G401.6 (cell line): ENCODE measurements at regions not wholly inside any gene's neighbourhood (a gene's known extent, or its start where the extent isn't known, plus 50 kb on each side); places are given as distances from the start of the nearest gene placed in this dataset.
A peak's percentile ranks its signal among the peaks of the same experiment; 100 is the strongest.
"Not testable (repeated sequence)": the region's sequence is repeated elsewhere in the genome, so short reads cannot be mapped to it uniquely, and the experiment has no call there.

ENCODE experiments used
- FAIRE-seq: peaks from 2 replicates; lab custom pipeline; 2012; peaks lifted over from hg19 to GRCh38; lab: Jason Lieb, UNC

DNA sequence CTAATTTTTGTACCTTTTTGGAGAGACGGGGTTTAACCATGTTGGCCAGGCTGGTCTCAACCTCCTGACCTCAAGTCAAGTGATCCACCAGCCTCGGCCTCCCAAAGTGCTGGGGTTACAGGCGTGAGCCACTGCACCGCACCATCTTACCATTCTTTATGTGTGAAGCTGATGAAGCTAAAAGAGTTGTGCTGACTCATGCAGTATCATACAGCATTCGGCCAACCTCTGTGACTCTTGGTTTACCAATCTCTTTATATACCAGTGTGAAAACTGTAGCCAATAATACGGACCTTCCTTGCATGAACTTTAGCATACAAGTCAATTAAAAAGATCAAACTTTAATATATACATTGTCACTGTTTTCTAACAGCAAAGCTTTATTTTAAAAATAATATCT lies 878.2 kb upstream of the MBL2 start:
- no peak for FAIRE-seq

GRCh38 chr10:53647221-53647620 lies 874.6 kb upstream of the MBL2 start:
- FAIRE-seq, result not testable (repeated sequence)

DNA sequence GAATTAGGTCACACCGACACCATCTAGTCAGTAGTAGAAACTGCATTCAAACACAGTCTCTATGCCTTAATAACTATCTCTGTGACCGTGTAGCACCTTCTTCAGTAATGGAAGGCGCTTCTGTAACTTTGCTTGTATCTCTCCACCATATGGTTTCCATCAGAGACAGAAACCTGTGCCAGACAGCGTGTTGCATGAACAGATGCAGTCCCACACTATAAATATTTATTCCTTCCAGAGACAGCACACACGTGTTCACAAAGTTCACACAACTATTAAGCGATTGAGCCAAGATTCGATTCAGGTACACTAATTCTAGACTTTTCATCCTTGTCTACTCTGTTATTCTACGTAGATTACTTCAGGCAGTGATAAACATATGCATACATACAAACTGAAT lies 873.9 kb upstream of the MBL2 start:
- FAIRE-seq, result no peak

DNA sequence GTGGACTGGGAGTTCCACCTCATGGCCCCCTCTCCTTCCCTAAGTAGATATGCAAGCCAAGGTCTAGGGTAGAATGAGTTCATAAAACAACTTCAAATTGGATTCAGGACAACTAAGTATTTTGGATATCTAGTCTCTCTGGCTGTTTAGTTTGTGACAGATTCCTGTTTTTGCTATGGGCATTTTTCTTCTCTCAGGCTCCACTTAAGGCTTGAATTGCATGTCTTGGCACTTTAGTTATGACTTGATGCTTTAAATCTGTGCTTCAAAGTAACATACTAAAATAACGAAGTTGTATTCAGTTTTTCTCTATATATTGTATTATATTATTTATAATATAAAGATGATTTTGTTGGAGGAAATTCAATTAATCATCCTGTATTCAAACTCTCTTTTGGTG lies 873.4 kb upstream of the MBL2 start:
- FAIRE-seq, result no peak

DNA sequence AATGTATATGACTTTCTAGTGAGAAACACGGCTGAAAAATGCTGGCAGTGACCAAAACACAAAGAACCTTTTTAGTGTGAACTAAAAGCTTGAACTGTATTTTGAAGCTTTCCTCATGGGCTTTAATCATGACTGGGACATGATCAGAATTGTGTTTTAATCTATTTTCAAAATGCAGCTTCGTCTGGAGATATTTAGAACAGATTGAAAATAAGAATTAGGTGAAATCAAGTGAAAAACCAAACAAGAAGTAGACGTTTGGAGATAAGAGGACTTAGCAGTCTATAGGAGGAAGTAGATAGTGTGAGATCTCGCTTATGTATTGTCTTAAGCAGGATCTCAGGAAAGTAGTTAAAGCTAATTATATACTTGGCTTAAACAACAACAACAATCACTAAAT lies 865.4 kb upstream of the MBL2 start:
- no peak for FAIRE-seq

GRCh38 chr10:53624722-53625121 lies 852.1 kb upstream of the MBL2 start:
- no peak for FAIRE-seq

DNA sequence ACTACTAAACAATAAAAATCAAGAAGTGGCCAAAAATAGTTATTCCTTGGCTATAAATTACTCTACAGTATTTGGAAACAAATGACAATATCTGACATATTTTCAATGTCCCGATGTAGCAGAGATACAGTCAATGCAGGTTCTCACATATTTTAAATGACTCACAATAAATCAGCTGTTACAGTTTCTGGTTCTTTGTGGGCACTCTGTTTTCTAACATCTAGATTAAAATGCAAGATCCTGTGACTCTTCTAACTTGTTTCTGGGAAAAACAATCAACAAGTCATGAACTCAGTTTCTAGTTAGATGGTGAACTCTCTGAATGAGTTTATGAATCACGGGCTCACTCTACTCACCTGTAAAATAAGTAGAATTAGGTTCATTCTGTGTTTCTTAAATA lies 849.6 kb upstream of the MBL2 start:
- FAIRE-seq, result no peak

DNA sequence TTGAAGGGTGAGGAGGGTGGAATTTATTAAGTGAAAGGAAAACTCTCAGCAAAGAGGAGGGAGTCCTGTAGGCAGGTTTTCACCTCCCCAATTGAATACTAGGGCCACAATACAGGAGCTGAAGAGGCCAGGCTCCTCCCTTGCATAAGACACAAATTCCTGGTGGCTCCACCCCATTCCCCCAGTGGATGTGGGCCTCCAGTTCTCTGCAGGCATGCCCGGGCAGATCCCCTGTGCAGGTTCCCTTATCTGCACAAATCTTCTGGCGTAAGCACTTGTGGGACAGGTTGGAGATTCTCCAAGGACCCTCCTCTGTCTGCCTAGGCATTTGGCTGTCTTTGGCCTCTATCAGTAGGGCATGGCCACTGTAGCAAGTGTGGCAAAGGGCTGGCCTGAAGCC lies 847.1 kb upstream of the MBL2 start:
- no peak for FAIRE-seq

DNA sequence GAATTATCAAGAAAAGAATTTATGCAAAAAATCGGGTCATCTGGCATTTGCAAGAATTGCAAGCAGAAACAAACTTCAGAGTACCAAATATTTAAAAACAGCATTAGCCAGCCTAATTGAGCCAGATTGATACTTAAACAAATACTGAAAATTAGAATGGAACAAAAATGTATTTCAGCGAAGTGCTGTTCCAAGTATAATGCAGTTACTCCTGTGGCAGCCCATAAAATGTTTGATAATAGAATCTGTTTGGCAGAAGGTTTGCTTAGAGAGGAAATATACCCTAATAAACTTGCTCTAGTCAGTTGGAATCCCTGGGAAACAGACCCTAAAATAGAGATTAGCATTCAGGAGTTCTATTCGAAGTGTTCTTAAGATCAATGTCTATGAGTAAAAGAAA lies 835.1 kb upstream of the MBL2 start:
- no peak for FAIRE-seq

- no peak for FAIRE-seq
Measured at GRCh38 chr10:53606981-53607380, 834.4 kb upstream of the MBL2 start.

GRCh38 chr10:53601260-53601875 lies 828.8 kb upstream of the MBL2 start:
- peak; percentile 95 for FAIRE-seq

DNA sequence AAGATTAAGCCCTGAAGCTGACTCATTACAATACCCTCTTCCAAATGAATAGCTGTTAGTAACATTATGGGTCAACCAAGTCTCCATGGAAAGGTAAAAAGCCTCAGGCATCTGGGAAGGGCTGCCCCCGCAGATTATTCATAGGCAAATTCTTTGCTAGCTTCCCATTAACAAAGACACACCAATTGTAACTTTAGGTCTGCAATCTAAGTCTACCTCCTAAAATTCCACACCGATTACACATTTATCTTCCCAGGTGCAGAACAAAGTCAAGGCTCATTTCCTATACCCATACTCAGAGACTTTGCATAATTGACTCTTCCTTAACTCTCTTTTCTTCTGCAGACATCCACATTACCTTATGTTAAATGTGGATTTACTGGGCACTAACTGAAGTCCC lies 826.3 kb upstream of the MBL2 start:
- FAIRE-seq, result no peak

- no peak for FAIRE-seq
Measured at GRCh38 chr10:53597835-53598251, 825.3 kb upstream of the MBL2 start.

DNA sequence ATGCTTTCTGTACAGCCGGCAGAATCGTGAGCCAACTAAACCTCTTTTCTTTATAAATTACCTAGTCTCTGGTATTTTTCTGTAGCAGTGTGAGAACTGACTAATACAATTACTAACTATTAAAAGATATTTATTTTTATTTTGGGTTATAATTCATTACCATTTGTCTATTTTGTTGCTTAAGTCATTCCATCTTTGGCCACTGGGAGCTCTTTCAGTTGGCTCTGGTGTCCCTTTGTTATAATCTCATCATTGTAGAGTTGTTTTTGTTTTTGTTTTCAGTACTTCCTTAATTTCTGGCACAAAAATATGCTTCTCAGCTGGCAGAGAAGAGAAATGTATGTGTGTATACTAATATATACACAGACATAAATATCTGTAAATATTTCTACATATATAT lies 807.9 kb upstream of the MBL2 start:
- no peak for FAIRE-seq

DNA sequence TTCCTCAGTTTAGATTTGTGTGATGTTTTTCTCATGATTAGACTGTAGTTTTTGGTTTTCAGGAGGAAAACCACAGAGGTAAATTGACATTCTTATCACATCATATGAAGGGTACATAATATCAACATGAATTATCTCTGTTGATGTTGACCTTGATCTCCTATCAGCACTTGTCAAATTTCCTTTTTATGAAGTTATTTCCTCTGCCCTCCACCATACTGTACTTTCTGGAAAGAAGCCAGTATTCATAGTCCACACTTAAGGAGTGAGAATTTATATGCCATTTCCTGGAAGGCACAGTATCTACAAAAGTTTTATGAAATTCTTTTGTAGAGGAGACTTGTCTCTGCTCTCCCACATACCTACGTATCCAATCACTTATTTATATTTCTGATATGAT lies 807.2 kb upstream of the MBL2 start:
- no peak for FAIRE-seq

GRCh38 chr10:53574024-53574423 lies 801.4 kb upstream of the MBL2 start:
- no peak for FAIRE-seq

DNA sequence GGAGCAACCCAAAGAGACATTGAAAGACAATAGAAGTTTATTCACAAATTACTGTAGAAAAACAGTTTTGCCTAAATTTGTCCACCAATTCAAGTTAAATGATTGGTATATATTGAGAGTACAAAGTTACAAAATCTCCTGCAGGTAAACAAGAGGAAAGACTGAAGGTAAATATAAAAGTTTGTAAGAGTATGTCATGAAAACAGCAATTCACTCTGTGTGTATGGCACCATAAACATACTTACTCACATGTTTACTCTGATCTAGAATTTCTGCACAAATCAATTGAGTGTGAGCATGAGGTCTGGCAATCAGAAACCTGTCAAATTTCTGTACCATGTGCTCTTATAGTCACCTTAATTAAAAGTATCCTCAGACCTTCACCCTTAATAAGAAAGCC lies 800.9 kb upstream of the MBL2 start:
- FAIRE-seq, result no peak

- no peak for FAIRE-seq
Measured at GRCh38 chr10:53572799-53573198, 800.2 kb upstream of the MBL2 start.

DNA sequence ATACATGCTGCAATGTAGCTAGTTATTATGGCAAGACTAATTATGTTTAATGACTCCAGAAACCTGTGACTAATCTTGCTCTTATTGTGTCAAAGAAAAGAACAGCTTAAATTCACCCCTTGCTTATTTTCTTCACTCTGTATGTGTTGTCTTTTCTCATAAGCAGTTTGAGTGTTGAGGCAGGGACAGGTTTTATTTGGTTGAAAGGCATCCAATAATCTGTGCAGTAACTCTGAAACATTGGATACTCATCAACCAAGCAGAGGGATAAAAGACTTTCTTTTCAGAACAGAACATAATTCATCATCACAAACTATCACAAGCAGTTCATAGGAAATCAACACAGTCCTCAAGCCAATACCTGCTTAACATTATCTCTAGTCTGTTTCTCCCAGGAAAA lies 797.6 kb upstream of the MBL2 start:
- no peak for FAIRE-seq

GRCh38 chr10:53569455-53569854 lies 796.9 kb upstream of the MBL2 start:
- no peak for FAIRE-seq

- no peak for FAIRE-seq
Measured at GRCh38 chr10:53548664-53549063, 776.1 kb upstream of the MBL2 start.

- peak; percentile 23 for FAIRE-seq
Measured at GRCh38 chr10:53547364-53547763, 774.8 kb upstream of the MBL2 start.

DNA sequence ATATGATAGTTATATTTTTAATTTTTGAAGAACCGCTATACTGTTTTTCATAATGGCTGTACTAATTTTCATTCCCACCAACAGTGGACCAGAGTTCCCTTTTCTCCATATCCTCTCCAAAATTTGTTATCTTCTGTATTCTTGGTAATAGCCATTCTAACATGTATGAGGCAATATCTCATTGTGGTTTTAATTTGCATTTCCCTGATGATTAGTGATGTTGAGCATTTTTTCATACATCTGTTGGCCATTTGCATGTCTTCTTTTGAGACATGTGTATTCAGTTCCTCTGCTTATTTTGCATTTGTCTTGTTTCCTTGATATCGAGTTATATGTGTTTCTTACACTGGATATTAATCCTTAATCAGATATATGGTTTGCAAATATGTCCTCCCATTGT lies 770.8 kb upstream of the MBL2 start:
- no peak for FAIRE-seq

DNA sequence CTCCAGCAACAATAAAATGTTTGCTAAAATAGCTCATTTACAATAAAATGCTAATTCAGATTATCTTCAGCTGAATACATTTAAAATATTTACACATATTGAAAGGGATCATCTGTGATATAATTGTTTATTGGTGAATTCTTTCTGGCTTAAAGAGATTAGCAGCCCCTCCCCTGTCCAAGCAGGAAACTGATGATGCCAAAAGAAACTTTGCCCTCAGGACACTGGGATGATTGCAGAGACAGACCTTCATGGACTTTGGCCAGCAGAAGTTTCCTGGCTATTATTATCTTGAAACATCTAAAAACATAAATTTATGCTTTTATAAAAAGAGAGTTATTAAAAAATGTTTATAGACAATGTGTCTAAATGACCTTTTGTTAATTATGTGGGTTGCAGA lies 764.9 kb upstream of the MBL2 start:
- FAIRE-seq, result no peak

DNA sequence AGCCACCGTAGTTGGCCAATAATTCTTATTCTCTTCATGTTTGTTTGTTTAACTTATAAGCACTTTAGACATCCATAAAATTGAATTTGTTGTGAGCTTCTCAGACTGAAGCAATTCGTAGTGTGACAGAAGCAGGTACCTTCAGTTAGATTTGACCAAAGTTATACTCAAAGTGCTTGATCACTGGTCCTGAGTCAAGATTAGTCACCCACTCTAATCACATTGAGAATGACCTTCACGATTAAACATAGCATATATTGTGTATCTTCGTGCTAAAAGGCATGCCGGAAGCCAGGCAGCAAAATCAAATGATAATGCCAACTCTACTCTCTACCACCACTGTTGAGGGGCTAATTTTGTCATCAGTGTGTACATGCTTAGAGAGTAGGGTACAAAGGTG lies 763.7 kb upstream of the MBL2 start:
- no peak for FAIRE-seq
